ENCODE measurements at regions not wholly inside any gene's neighbourhood (a gene's known extent, or its start where the extent isn't known, plus 50 kb on each side); places are given as distances from the start of the nearest gene placed in this dataset.
A peak's percentile ranks its signal among the peaks of the same experiment; 100 is the strongest.

GRCh38 chr2:58616961-58617360 is 375.8 kb upstream of the FANCL start:
- no peak for TF ChIP-seq CTCF (IDR thresholded peaks at IDR 0.05)
- intact Hi-C loops (cut with DNase I): no loop called here
- H3K4me1 ChIP-seq: no peaks in the 10 kb centered on the region
- H3K9me3 ChIP-seq: no peaks in the 10 kb centered on the region
- H3K27me3 ChIP-seq (ENCODE audit: low read depth): no peaks in the 10 kb centered on the region
- H3K27ac ChIP-seq: no peak overlapping the region
- DNase-seq: no peak
- no peak for ATAC-seq
- H3K36me3 ChIP-seq: no peaks in the 10 kb centered on the region
- H3K4me3 ChIP-seq: no peak overlapping the region

GRCh38 chr2:58614219-58614618 is 373.1 kb upstream of the FANCL start:
- no peak overlapping the region for H3K4me3 ChIP-seq
- no peaks in the 10 kb centered on the region for H3K4me1 ChIP-seq
- H3K27me3 ChIP-seq (ENCODE audit: low read depth): no peaks in the 10 kb centered on the region
- no peak for ATAC-seq
- H3K27ac ChIP-seq: no peak overlapping the region
- no peaks in the 10 kb centered on the region for H3K9me3 ChIP-seq
- intact Hi-C loops (cut with DNase I): no loop called here
- H3K36me3 ChIP-seq: no peaks in the 10 kb centered on the region
- TF ChIP-seq CTCF (IDR thresholded peaks at IDR 0.05): no peak
- no peak for DNase-seq

GRCh38 chr2:58612973-58613372 is 371.8 kb upstream of the FANCL start:
- H3K4me3 ChIP-seq: no peak overlapping the region
- no peak overlapping the region for H3K27ac ChIP-seq
- no peaks in the 10 kb centered on the region for H3K27me3 ChIP-seq (ENCODE audit: low read depth)
- intact Hi-C loops (cut with DNase I): no loop called here
- no peaks in the 10 kb centered on the region for H3K36me3 ChIP-seq
- no peak for DNase-seq
- no peaks in the 10 kb centered on the region for H3K9me3 ChIP-seq
- TF ChIP-seq CTCF (IDR thresholded peaks at IDR 0.05): no peak
- H3K4me1 ChIP-seq: no peaks in the 10 kb centered on the region
- no peak for ATAC-seq

GRCh38 chr2:58609326-58609725 is 368.2 kb upstream of the FANCL start:
- Histone ChIP-seq H3K4me1 (no peaks in the 10 kb centered on the region), H3K27me3 (ENCODE audit: low read depth) (no peaks in the 10 kb centered on the region), H3K27ac (no peak overlapping the region), H3K9me3 (no peaks in the 10 kb centered on the region), H3K36me3 (no peaks in the 10 kb centered on the region), H3K4me3 (no peak overlapping the region)
- ATAC-seq (peak in 1 of 2 donors; percentile 19), DNase-seq (no peak)
- no peak for TF ChIP-seq CTCF (IDR thresholded peaks at IDR 0.05)
- intact Hi-C loops (cut with DNase I): no loop called here

- no peaks in the 10 kb centered on the region for H3K36me3 ChIP-seq
- H3K4me3 ChIP-seq: no peak overlapping the region
- ATAC-seq (no peak), DNase-seq (no peak)
- intact Hi-C loops (cut with DNase I): no loop called here
- H3K4me1 ChIP-seq: no peaks in the 10 kb centered on the region
- TF ChIP-seq CTCF (IDR thresholded peaks at IDR 0.05): no peak
- no peak overlapping the region for H3K27ac ChIP-seq
- H3K9me3 ChIP-seq: no peaks in the 10 kb centered on the region
- no peaks in the 10 kb centered on the region for H3K27me3 ChIP-seq (ENCODE audit: low read depth)
Measured at GRCh38 chr2:58608146-58608545, 367.0 kb upstream of the FANCL start.

GRCh38 chr2:58607448-58607847 is 366.3 kb upstream of the FANCL start:
- no peak for DNase-seq
- no peak for TF ChIP-seq CTCF (IDR thresholded peaks at IDR 0.05)
- ATAC-seq: no peak
- intact Hi-C loops (cut with DNase I): no loop called here
- no peak overlapping the region for H3K27ac ChIP-seq
- no peaks in the 10 kb centered on the region for H3K4me1 ChIP-seq
- no peaks in the 10 kb centered on the region for H3K27me3 ChIP-seq (ENCODE audit: low read depth)
- H3K9me3 ChIP-seq: no peaks in the 10 kb centered on the region
- no peaks in the 10 kb centered on the region for H3K36me3 ChIP-seq
- no peak overlapping the region for H3K4me3 ChIP-seq
